ENCODE measurements at regions not wholly inside any gene's neighbourhood (a gene's known extent, or its start where the extent isn't known, plus 50 kb on each side); places are given as distances from the start of the nearest gene placed in this dataset.

DNA sequence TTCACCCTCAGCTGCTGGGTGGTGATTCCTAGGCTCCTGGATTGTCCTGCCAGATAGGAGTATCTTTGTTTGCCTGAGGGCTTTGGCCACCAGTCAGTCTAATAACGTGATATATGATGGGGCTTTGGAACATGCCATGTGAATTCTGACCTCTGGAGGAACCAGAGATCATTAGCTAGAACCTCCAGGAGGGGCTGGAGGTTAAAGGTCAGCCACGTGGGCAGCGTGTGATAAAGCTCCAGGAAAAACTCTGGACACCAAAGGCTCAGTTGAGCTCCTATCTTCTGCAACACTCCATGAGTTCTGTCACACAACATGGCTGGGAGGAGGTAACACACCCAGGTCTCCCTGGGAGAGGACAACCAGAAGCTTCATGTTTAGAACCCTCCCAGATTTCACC lies 251.1 kb downstream of the DAD1 start:
- H3K27ac Mint-ChIP-seq: no peak overlapping the region
- Histone ChIP-seq H3K36me3 (replicated peaks in 1 of 2; ENCODE audit: control extremely low read depth in 1 of 2, control insufficient read depth in 1 of 2, extremely low read depth in 1 of 2, insufficient read depth in 2 of 2, low read length in 1 of 2) (no peaks in the 10 kb centered on the region), H3K27ac (ENCODE audit: low read length in 2 of 2) (no peak overlapping the region), H3K4me1 (ENCODE audit: control insufficient read depth in 2 of 2, insufficient read depth in 2 of 2, low read length in 2 of 2) (no peaks in the 10 kb centered on the region), H3K4me3 (ENCODE audit: control extremely low read depth in 1 of 5, extremely low read depth in 1 of 5, insufficient read depth in 1 of 5, low read depth in 2 of 5, low read length in 4 of 5) (no peak overlapping the region), H2AFZ (ENCODE audit: insufficient read depth, low read depth, low read length, poor library complexity, severe bottlenecking) (no peak overlapping the region), H3K79me2 (ENCODE audit: control insufficient read depth, insufficient read depth, low read length) (no peaks in the 10 kb centered on the region), H3K4me2 (replicated peaks; ENCODE audit: low read depth, low read length, poor library complexity, severe bottlenecking) (no peak overlapping the region), H3K9ac (ENCODE audit: low read length) (no peak overlapping the region), H4K20me1 (ENCODE audit: control insufficient read depth, insufficient read depth, low read length, poor library complexity, severe bottlenecking) (no peaks in the 10 kb centered on the region), H3K27me3 (replicated peaks in 1 of 4; ENCODE audit: control extremely low read depth in 1 of 4, control insufficient read depth in 3 of 4, insufficient read depth in 4 of 4, low read length in 3 of 4) (peaks cover 0 to 2% (median 0%) of the 10 kb centered on the region in 4 experiments), H3K9me3 (ENCODE audit: control extremely low read depth in 1 of 3, control insufficient read depth in 2 of 3, insufficient read depth in 1 of 3, low read length in 2 of 3) (no peaks in the 10 kb centered on the region)
- ATAC-seq (ENCODE audit: low read depth): no peak
- peaks cover 3% of the 10 kb centered on the region for H3K4me1 Mint-ChIP-seq
- H3K9me3 Mint-ChIP-seq (ENCODE audit: insufficient read depth): no peaks in the 10 kb centered on the region
- TF ChIP-seq, protein P1, sequence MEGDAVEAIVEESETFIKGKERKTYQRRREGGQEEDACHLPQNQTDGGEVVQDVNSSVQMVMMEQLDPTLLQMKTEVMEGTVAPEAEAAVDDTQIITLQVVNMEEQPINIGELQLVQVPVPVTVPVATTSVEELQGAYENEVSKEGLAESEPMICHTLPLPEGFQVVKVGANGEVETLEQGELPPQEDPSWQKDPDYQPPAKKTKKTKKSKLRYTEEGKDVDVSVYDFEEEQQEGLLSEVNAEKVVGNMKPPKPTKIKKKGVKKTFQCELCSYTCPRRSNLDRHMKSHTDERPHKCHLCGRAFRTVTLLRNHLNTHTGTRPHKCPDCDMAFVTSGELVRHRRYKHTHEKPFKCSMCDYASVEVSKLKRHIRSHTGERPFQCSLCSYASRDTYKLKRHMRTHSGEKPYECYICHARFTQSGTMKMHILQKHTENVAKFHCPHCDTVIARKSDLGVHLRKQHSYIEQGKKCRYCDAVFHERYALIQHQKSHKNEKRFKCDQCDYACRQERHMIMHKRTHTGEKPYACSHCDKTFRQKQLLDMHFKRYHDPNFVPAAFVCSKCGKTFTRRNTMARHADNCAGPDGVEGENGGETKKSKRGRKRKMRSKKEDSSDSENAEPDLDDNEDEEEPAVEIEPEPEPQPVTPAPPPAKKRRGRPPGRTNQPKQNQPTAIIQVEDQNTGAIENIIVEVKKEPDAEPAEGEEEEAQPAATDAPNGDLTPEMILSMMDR (IDR thresholded peaks at IDR 0.05): no peak
- TF ChIP-seq EZH2 (IDR thresholded peaks at IDR 0.05; ENCODE audit: borderline replicate concordance, insufficient read depth, low read depth, low read length, poor library complexity, severe bottlenecking): no peak
- POLR2A ChIA-PET: no interaction called here
- WGBS (ENCODE audit: insufficient coverage): 100% methylated on average over 3 of the region's 3 CpGs
- DNase-seq: no peak
- peaks cover 5% of the 10 kb centered on the region for H3K27me3 Mint-ChIP-seq
- CTCF ChIA-PET: interaction anchor here (0.6 to 2.3 kb wide), 3 partner anchors 37 to 954 kb away, joined by 3 to 7 read pairs (median 5); no protein-coding TSS in a partner anchor
- intact Hi-C loops (cut with micrococcal nuclease): no loop called here
- no peak overlapping the region for H3K4me3 Mint-ChIP-seq

DNA sequence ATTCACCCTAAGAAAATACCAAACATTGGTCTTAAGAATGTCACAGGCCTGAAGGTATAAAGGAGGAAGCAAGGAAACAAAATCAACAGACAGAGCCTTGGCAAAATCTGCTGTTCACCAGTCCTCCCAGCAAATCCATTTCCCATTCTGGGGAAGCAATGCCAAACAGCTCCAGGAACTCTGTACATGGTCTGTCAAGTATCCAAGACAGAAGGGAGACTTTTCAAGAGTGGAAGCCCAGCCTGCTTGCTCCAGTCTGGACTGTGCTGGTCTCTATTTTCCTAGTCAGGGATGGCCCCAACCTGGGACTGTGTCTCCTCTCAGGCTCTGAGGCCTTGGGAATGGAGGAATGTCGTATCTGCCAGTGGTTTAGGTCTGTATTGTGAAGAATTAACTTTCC lies 251.5 kb downstream of the DAD1 start:
- Histone ChIP-seq H3K9ac (ENCODE audit: low read length) (no peak overlapping the region), H3K36me3 (replicated peaks in 1 of 2; ENCODE audit: control extremely low read depth in 1 of 2, control insufficient read depth in 1 of 2, extremely low read depth in 1 of 2, insufficient read depth in 2 of 2, low read length in 1 of 2) (no peaks in the 10 kb centered on the region), H2AFZ (ENCODE audit: insufficient read depth, low read depth, low read length, poor library complexity, severe bottlenecking) (no peak overlapping the region), H3K4me3 (ENCODE audit: control extremely low read depth in 1 of 5, extremely low read depth in 1 of 5, insufficient read depth in 1 of 5, low read depth in 2 of 5, low read length in 4 of 5) (no peak overlapping the region), H3K9me3 (ENCODE audit: control extremely low read depth in 1 of 3, control insufficient read depth in 2 of 3, insufficient read depth in 1 of 3, low read length in 2 of 3) (no peaks in the 10 kb centered on the region), H3K4me1 (ENCODE audit: control insufficient read depth in 2 of 2, insufficient read depth in 2 of 2, low read length in 2 of 2) (no peaks in the 10 kb centered on the region), H3K27me3 (replicated peaks in 1 of 4; ENCODE audit: control extremely low read depth in 1 of 4, control insufficient read depth in 3 of 4, insufficient read depth in 4 of 4, low read length in 3 of 4) (no peaks in the 10 kb centered on the region), H3K79me2 (ENCODE audit: control insufficient read depth, insufficient read depth, low read length) (no peaks in the 10 kb centered on the region), H4K20me1 (ENCODE audit: control insufficient read depth, insufficient read depth, low read length, poor library complexity, severe bottlenecking) (no peaks in the 10 kb centered on the region), H3K27ac (ENCODE audit: low read length in 2 of 2) (no peak overlapping the region), H3K4me2 (replicated peaks; ENCODE audit: low read depth, low read length, poor library complexity, severe bottlenecking) (no peak overlapping the region)
- H3K4me1 Mint-ChIP-seq: peaks cover 3% of the 10 kb centered on the region
- H3K9me3 Mint-ChIP-seq (ENCODE audit: insufficient read depth): no peaks in the 10 kb centered on the region
- DNase-seq (no peak), ATAC-seq (ENCODE audit: low read depth) (no peak)
- no peak overlapping the region for H3K27ac Mint-ChIP-seq
- no peak overlapping the region for H3K4me3 Mint-ChIP-seq
- ChIA-PET POLR2A (no interaction called here), CTCF (interaction anchor here (1.1 kb wide), 1 partner anchor 116 kb away, joined by 5 read pairs; no protein-coding TSS in a partner anchor)
- H3K27me3 Mint-ChIP-seq: peaks cover 3% of the 10 kb centered on the region
- TF ChIP-seq, protein P1 (IDR thresholded peaks at IDR 0.05): no peak
- TF ChIP-seq EZH2 (IDR thresholded peaks at IDR 0.05; ENCODE audit: borderline replicate concordance, insufficient read depth, low read depth, low read length, poor library complexity, severe bottlenecking): no peak
- no CpG with 5 or more reads among the region's 1 CpG for WGBS (ENCODE audit: insufficient coverage)
- intact Hi-C loops (cut with micrococcal nuclease): no loop called here
